GM19035 (cell line): ENCODE measurements at regions not wholly inside any gene's neighbourhood (a gene's known extent, or its start where the extent isn't known, plus 50 kb on each side); places are given as distances from the start of the nearest gene placed in this dataset.
"Not testable (repeated sequence)": the region's sequence is repeated elsewhere in the genome, so short reads cannot be mapped to it uniquely, and the experiment has no call there.

Experiments used
- ATAC-seq: cut with Tn5 transposase; IDR thresholded peaks from one replicate; pipeline ENCODE4 v1.9.1; 2021; ENCODE audit not compliant: unreplicated experiment

DNA sequence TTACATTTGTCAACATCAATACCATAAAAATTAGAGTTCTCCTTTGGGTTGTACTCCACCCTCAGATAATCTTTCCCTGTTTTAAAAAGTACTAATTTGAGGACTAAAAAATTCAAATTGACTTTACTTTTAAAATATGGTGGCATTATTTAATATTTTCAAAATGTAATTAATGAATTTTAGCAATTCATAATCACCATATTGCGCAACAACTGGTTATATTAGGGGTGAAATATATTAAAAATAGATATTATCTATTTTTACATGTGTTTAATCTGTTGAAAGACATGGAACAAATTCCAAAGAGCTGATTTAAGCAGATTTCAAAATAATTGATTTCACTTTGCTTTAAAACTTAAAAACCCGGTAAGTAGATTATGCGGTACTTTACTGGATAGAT lies 236.6 kb upstream of the NOL4 start:
- ATAC-seq, result no peak

DNA sequence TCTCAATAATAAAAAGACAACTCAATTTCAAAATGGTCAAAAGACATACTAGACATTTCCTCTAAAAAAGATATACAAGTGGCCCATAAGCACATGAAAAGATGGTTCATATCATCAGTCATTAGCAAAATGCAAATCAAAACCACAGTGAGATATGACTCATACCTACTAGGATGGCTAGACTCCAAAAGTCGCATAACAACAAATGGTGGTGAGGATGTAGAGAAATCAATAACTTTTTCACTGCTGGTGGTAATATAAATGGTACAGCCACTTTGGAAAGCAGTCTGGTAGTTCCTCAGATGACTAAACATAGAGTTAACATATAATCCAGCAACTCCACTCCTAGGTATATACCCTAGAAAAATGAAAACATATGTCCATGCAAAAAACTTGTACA lies 242.3 kb upstream of the NOL4 start:
- no peak for ATAC-seq

DNA sequence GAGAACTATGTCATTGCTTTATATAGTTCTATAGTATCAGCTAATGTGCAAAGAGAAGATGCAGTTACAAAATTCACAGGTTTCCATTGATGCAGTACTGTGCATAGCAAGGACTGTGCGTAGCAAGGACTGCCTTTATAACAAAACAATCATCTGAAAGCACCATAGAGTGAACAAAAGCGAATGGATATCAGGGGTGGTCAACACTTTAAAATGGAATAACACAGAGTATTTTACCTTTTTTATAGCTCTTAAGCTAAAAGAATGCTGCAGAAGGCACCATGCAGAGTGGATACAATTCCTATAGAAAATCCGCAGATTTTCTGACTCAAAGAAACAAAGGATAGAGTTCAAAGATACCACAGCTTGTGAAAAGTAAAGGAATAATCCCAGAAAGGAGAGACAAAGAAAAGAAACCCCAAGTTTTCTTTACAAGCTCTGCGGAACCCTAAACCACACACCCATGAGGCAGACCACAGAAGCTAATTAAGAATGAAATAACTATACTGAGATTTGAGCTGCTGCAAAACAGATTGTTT lies 229.9 kb upstream of the DTNA start:
- ATAC-seq, result no peak

GRCh38 chr18:34482204-34482603 lies 227.9 kb upstream of the DTNA start:
- no peak for ATAC-seq

DNA sequence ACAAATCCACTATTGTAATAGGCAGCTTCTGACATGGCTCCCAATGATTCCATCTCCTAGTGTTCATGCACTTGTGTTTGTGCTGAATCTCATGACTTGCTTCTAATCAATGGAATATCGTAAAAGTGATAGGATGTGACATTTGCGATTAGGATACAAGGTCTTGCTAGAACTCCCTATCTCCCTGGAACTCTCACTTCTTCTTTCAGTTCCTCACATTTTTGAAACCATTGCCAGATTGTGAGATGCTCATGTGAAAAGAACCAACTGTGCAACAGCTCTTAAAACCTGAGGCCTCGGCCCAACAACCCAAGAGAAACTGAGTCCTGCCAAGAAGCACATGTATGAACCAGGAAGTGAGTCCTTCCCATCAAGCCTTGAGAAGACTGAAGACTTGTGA lies 226.9 kb upstream of the DTNA start:
- no peak for ATAC-seq

GRCh38 chr18:34491719-34492118 lies 218.4 kb upstream of the DTNA start:
- no peak for ATAC-seq

DNA sequence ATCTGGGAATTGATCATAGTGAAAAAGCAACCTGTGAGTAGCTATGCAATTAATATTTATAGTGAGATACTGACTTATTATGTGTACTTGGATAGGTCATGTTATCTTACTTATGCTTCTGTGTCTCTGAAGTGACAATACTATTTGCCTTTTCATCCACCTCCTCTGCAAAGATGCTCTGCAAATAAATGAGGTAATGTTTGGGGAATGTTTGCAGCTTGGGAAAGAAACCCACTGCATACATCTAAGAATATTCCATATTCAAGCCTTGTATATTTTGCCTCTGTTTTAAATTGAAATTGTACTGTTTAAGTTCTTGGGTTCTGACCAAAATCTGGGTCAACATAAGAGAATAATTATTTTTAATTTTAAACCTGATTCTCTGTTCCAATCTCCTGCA lies 217.4 kb upstream of the DTNA start:
- no peak for ATAC-seq

DNA sequence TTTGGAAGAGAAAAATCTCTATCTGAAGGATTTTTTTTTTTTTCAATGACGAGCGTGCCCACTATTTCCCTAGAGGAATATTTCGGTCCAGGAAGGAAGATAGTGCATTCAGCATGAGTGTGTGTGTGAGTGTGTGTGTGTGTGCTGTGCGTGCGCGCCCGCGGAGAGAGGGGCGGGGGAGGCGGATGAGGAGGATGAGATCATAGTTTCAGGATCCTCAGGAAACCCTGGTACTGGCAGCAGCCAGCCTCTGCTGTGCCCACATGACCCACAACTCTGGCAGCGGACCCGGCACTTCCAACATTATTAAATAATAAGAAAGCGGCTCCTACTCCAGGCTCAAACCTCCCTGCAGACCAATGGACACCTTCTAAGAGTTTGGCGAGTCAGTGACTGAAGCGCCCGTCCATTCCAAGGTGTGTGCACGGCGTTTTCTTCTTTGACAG lies 217.0 kb upstream of the DTNA start:
- ATAC-seq, result peak; percentile 54

DNA sequence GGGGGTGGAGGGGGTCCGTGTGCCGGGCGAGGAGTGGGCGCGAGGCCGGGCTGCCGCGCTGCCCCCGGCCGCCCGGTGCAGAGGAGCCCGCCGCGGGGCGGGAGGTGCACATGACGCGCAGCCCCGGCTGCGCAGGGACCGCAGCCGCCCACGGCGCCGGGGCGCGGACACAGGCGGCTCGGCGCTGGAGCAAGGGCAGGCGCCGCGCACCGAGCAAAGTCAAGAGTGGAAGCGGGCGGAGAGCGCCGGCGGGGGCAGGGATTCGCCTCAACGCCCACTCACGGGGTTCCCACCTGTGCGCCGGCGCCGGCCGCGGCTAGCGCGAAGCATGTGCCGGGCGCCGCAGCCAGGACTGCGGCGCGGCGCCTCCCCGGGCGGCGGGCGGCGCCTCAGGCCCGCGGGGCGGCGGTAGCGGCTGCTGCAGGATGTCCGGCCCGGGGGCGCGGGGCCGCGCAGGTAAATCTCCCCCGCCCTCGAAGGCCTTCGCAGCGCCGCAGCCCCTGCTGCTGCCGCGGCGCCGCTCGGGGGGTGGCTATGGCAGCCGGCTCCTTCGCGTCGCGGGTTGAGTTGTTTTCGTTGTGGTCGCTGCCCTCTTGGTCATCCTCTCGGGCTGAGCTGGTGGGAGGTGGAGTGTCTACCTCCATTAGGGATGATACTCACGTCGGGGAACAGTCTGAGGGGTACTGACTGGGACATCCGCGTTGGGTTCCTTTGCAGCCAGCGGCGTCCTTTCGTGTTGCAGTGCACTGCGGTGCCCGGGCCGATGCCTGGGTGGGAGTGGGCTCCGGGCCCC lies 216.3 kb upstream of the DTNA start:
- ATAC-seq, result peak; percentile 55

- ATAC-seq, result no peak
Measured at GRCh38 chr18:34494359-34494696, 215.8 kb upstream of the DTNA start.

DNA sequence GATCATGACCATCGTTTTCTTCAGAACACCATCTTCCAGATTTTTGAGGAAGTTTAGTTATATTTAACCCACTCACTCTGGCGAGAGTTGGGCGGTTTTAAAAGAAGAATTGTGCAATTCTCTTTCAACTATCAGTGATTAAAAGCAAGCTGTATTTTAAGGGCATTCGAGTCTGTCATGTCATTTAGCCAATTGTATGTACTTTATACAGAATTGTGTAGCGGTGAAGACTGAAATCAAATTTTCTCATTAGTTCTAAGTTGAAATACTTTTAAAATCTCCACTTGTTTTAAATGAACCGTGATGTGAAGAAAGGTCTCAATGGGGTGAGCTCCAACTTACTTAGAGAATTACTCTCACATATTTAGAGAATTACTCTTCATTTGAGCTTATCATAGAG lies 214.6 kb upstream of the DTNA start:
- no peak for ATAC-seq

- no peak for ATAC-seq
Measured at GRCh38 chr18:34501553-34501952, 208.5 kb upstream of the DTNA start.

DNA sequence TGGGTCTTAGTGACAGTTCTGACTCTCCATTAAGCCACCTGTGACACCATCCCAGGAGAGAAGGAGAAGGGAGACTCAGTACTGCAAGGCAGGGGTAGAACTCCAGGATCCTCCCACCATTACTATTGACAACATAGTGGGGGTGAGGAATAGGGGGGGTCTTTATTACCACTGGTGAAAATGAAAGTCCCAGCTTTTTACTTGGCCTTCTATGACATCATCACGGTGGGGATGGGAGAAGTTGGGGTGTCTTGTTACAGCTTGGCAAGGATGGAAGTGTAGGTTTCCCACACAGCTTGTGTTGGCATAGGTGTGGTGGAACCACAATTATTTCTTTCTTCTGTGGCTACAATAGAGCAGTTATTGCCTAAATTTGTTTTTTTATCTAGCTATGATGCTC lies 203.9 kb upstream of the DTNA start:
- ATAC-seq, result no peak

GRCh38 chr18:34509163-34509562 lies 200.9 kb upstream of the DTNA start:
- no peak for ATAC-seq

DNA sequence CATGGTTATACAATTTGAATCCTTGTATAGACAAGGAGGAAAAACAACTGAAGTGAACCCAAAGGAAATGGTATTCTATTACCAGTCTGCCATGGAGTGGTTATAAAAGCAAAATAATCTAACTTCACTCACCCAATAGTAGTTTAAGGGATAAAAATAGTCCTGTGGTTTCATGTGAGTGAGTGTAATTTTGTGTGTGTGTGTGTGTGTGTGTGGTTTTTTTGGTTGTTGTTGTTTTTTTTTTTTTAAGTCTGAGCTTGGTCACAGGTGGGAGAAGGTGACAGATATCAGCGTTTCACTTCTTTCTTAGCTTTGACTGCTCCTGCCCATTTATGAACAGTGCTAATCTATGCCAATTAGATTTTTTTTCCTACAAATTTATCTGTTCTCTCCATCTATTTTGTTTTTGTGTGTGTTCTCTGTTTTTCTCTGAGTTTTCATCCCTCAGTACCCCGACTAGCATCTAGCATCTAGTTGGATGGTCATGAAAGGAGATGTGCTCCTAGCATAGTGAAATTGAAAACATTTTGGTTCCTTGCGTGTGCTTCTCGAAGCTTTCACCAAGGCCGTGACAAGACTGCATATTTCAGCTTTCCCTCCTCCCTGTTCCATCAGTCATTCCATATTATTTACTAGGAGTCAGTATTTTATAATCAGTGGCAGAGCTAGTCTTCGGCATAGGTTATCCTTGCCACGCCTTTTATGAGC lies 200.1 kb upstream of the DTNA start:
- no peak for ATAC-seq

GRCh38 chr18:34510926-34511325 lies 199.2 kb upstream of the DTNA start:
- no peak for ATAC-seq

DNA sequence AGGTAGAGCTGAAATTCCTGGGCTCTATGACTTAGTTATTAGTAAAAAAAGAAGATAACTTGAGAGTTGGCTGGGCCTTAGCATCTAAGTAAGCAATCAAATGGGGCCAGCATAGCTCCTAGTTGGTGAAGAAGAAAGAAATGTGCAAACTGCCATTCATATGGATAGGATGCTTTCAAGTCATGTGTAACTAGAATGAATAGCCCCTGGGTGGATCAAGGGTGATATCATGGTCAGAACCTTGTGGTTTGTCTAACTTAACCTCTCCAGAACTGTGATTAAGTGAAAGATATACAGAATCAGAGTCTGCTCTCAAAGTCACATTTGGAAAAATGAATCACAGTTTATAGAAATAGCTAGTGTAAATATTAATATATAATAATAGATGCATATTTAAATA lies 198.7 kb upstream of the DTNA start:
- ATAC-seq, result no peak

DNA sequence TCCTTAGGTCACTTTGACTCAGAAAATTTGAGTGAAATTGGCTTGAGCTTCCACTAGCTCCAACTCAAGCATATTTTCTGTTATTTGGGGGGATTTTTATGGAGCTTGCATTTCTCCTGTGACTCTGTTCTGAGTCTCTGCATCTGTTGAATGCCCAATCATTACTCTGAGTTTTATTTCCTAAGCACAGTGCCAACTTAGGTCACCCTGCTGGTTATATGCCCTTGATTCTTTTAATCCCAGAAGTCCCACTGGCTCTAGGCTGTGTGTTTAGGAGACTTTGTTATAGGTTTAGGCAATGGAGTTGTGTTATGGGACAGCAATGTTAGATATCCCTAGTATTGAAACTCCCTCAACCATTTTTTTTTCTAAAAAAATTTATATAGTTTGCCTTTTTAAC lies 198.2 kb upstream of the DTNA start:
- no peak for ATAC-seq

DNA sequence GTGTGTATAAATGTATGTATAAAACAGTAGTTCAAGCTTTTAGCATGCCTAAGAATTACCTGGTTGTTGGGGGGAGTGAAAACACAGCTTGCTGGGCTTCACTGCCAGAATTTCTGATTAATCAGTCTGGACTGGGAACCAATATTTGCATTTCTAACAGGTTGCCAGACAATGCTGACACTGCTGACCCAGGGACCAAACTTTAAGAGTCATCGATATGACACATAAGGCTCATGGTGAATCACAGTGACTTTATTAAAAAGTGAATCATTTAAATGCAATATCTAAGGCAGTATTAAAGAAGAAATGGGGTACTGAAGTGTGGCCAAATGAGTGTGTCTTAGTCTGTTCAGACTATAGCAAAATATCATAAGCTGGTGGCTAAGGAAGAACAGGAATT lies 195.9 kb upstream of the DTNA start:
- ATAC-seq, result no peak

GRCh38 chr18:34514957-34515356 lies 195.1 kb upstream of the DTNA start:
- no peak for ATAC-seq

GRCh38 chr18:34516355-34516754 lies 193.7 kb upstream of the DTNA start:
- ATAC-seq, result not testable (repeated sequence)

GRCh38 chr18:34516996-34517395 lies 193.1 kb upstream of the DTNA start:
- not testable (repeated sequence) for ATAC-seq
